HepG2 (cell line): ENCODE measurements at regions not wholly inside any gene's neighbourhood (a gene's known extent, or its start where the extent isn't known, plus 50 kb on each side); places are given as distances from the start of the nearest gene placed in this dataset.

Experiments used
- ATAC-seq: fragments of 200-7000 bp; cut with Tn5 transposase; 3 replicates; pipeline ENCODE4 v1.9.1; 2020; ENCODE audit warnings: mild to moderate bottlenecking, moderate library complexity
- BruUV-seq: library from RNA; stranded (reverse); fragments of 400-500 nt; replicated peaks from 2 replicates; lab custom pipeline; 2021; lab: Mats Ljungman, UMichigan
- CTCF ChIA-PET: fragments of 300-600 bp; formaldehyde crosslinking; extraction: SDS; loops from one replicate; lab custom pipeline; 2021; ENCODE audit warnings: low total read pairs, inconsistent platforms, low intra/inter-chr PET ratio; lab: Yijun Ruan, JAX
- POLR2A ChIA-PET: fragments of 350-600 bp; sonication (Branson Sonifier 250); formaldehyde crosslinking; loops from one replicate; lab custom pipeline; 2020; ENCODE audit warnings: antibody characterized with exemption, inconsistent platforms; lab: Yijun Ruan, JAX
- DNase-seq: peaks from one replicate; pipeline ENCODE4 v3.0.0-alpha.2; 2015; ENCODE audit warnings: low spot score
- FAIRE-seq: peaks from 3 replicates; lab custom pipeline; 2011; peaks lifted over from hg19 to GRCh38; lab: Jason Lieb, UNC
- H2AFZ ChIP-seq: one replicate; pipeline ENCODE4 v1.6.1; 2011; ENCODE audit warnings: low read length, inconsistent platforms
- H3K27ac ChIP-seq: fragments of 300-600 bp; 3 replicates; pipeline ENCODE4 v1.8.0; 2011; ENCODE audit warnings: mixed run types, mild to moderate bottlenecking, mixed read lengths, low read length, inconsistent platforms; ENCODE audit not compliant: insufficient read depth; ENCODE audit errors: extremely low read length
- H3K27me3 ChIP-seq, 2 experiments: fragments of 200-600 bp in 1 of 2; 2 replicates in 1 of 2; 3 replicates in 1 of 2; pipeline versions ENCODE4 v1.6.0 to v1.8.0; 2011; ENCODE audit warnings: low read length in 2 of 2, mild to moderate bottlenecking in 2 of 2, moderate library complexity in 2 of 2, inconsistent platforms in 1 of 2; ENCODE audit not compliant: insufficient read depth in 2 of 2, control insufficient read depth in 1 of 2
- H3K36me3 ChIP-seq, 2 experiments: fragments of 200-600 bp in 1 of 2; replicated peaks in 1 of 2; 2 replicates in 1 of 2; 3 replicates in 1 of 2; pipeline versions ENCODE4 v1.5.1 to v1.8.0; 2011; ENCODE audit warnings: low read length in 2 of 2, inconsistent platforms in 1 of 2; ENCODE audit not compliant: insufficient read depth in 2 of 2, control insufficient read depth in 1 of 2
- H3K4me1 ChIP-seq: 2 replicates; pipeline ENCODE4 v1.5.1; 2012; ENCODE audit warnings: low read length, inconsistent platforms; ENCODE audit not compliant: insufficient read depth
- H3K4me2 ChIP-seq: 2 replicates; pipeline ENCODE4 v1.6.0; 2011; ENCODE audit warnings: low read depth, low read length, inconsistent platforms
- H3K4me3 ChIP-seq, 3 experiments: fragments of 200-600 bp in 1 of 3; sonication (generic), shearing (Covaris generic) in 1 of 3; replicated peaks in 1 of 3; 2 replicates each; pipeline ENCODE4 v1.5.1; 2011 to 2016; ENCODE audit warnings: low read length in 3 of 3, inconsistent platforms in 2 of 3, low read depth in 2 of 3, mild to moderate bottlenecking in 2 of 3, control low read depth in 1 of 3, mixed read lengths in 1 of 3; ENCODE audit not compliant: insufficient read depth in 1 of 3
- H3K79me2 ChIP-seq: one replicate; pipeline ENCODE4 v1.6.1; 2011; ENCODE audit warnings: low read length, inconsistent platforms; ENCODE audit not compliant: insufficient read depth
- H3K9ac ChIP-seq: 2 replicates; pipeline ENCODE4 v1.6.0; 2011; ENCODE audit warnings: mild to moderate bottlenecking, low read depth, low read length, inconsistent platforms; ENCODE audit not compliant: insufficient read depth
- H3K9me3 ChIP-seq: 2 replicates; pipeline ENCODE4 v1.5.1; 2012; ENCODE audit warnings: mild to moderate bottlenecking, low read length
- H4K20me1 ChIP-seq: 2 replicates; pipeline ENCODE4 v1.6.0; 2011; ENCODE audit warnings: inconsistent platforms, mild to moderate bottlenecking, low read length, moderate library complexity; ENCODE audit not compliant: insufficient read depth
- CC2D1A ChIP-seq: sonication (generic); formaldehyde crosslinking; IDR thresholded peaks from 2 replicates; pipeline ENCODE4 v1.8.1; 2023; ENCODE audit warnings: mild to moderate bottlenecking, missing genetic modification reagents
- NONO ChIP-seq, 2 experiments: fragments of 450-650 bp in 1 of 2; sonication (generic) in 1 of 2; formaldehyde crosslinking in 1 of 2; IDR thresholded peaks in 1 of 2; conservative IDR thresholded peaks in 1 of 2; 2 replicates each; pipeline versions ENCODE4 v1.6.1 to v1.8.0; 2017 to 2022; ENCODE audit warnings: mild to moderate bottlenecking in 1 of 2, missing genetic modification reagents in 1 of 2, moderate library complexity in 1 of 2
- NR2F2 ChIP-seq: IDR thresholded peaks from 2 replicates; pipeline ENCODE4 v1.6.1; 2012; ENCODE audit warnings: low read depth, inconsistent platforms, borderline replicate concordance
- PCBP2 ChIP-seq: fragments of 200-400 bp; formaldehyde crosslinking; optimal IDR thresholded peaks from 2 replicates; pipeline ENCODE3; 2018; ENCODE audit warnings: low read length, low read depth; ENCODE audit not compliant: poor library complexity, severe bottlenecking
- ZMYM4 ChIP-seq: sonication (generic); formaldehyde crosslinking; IDR thresholded peaks from 2 replicates; pipeline ENCODE4 v1.8.1; 2023; ENCODE audit warnings: mild to moderate bottlenecking, missing genetic modification reagents
- WGBS: methylation state at CpG from one replicate; pipeline ENCODE4 v1.1.6; 2017; ENCODE audit warnings: low lambda C conversion rate; 5-methylcytosine and 5-hydroxymethylcytosine counted together
- in situ Hi-C: cut with HindIII; loops from 2 replicates; pipeline ENCODE4 v1.10.0; 2017; ENCODE audit warnings: low pct_unique_long_range_greater_than_20kb; ENCODE audit not compliant: extremely low pct_ligation_motif_present
- intact Hi-C: fragments of 100-400 bp; cut with micrococcal nuclease; formaldehyde crosslinking; loops from one replicate; pipeline ENCODE4 v1.10.0; 2022; ENCODE audit not compliant: unreplicated experiment
- TF ChIP-seq, protein P1 (sequence below): sonication (generic); formaldehyde crosslinking; IDR thresholded peaks from 2 replicates; pipeline ENCODE4 v1.8.0; 2022; ENCODE audit warnings: missing genetic modification reagents, mild to moderate bottlenecking, inconsistent platforms, borderline replicate concordance
- TF ChIP-seq, protein P2 (sequence below): IDR thresholded peaks from 2 replicates; pipeline ENCODE4 v1.6.1; 2016; ENCODE audit warnings: low read depth, missing genetic modification reagents, missing compliant biosample characterization
- TF ChIP-seq, protein P3 (sequence below): sonication (generic); formaldehyde crosslinking; IDR thresholded peaks from 2 replicates; pipeline ENCODE4 v1.8.0; 2023; ENCODE audit warnings: mild to moderate bottlenecking, missing genetic modification reagents
- TF ChIP-seq, protein P4 (sequence below): IDR thresholded peaks from 2 replicates; pipeline ENCODE4 v1.6.1; 2016
- TF ChIP-seq, protein P5 (sequence below), 2 experiments: IDR thresholded peaks; 2 replicates each; pipeline ENCODE4 v1.6.1; 2011 to 2012; ENCODE audit warnings: low read length in 2 of 2, borderline replicate concordance in 1 of 2, low read depth in 1 of 2, mild to moderate bottlenecking in 1 of 2, moderate library complexity in 1 of 2
- TF ChIP-seq, protein P6 (sequence below): sonication (generic); formaldehyde crosslinking; IDR thresholded peaks from 2 replicates; pipeline ENCODE4 v1.8.1; 2023; ENCODE audit warnings: mild to moderate bottlenecking, missing genetic modification reagents

DNA sequence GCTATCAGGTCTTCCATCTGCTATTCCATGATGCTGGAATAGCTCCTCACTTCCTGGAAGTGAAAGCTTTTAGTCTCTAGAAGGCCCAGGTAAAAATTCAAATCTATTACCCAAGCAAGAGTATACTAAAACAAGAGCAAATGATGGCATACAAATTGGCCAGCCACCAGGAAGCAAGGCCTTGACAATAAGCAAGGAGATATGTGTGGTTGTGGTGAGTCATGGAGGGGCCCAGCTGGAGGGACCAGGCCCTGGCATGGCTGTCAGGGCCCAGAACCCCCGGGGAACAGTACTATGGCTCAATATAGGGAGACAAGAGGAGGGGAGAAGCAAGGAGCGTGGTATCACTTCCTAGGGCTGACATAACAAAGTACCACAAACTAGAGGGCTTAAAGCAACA, 358.7 kb downstream of the RRAGC start:
- Histone ChIP-seq H3K4me3 (no peak overlapping the region), H3K27me3 (peaks cover 0 to 2% of the 10 kb centered on the region in 2 experiments; a peak in 1 of 5 replicates), H3K79me2 (no peaks in the 10 kb centered on the region), H3K27ac (no peak overlapping the region), H3K36me3 (no peaks in the 10 kb centered on the region), H2AFZ (no peak overlapping the region), H3K9ac (no peak overlapping the region), H4K20me1 (no peaks in the 10 kb centered on the region), H3K4me2 (no peak overlapping the region), H3K9me3 (no peaks in the 10 kb centered on the region), H3K4me1 (no peaks in the 10 kb centered on the region)
- no peak for DNase-seq
- CTCF ChIA-PET: no interaction called here
- ATAC-seq: no peak
- in situ Hi-C loops (no loop called here), intact Hi-C loops (no loop called here)
- FAIRE-seq: no peak
- no TSS peak for BruUV-seq
- 0% methylated on average over 2 of the region's 2 CpGs for WGBS
- POLR2A ChIA-PET: no interaction called here
- TF ChIP-seq CC2D1A (CRISPR knock-in tag) (no peak), PCBP2 (no peak), NR2F2 (no peak), ZMYM4 (CRISPR knock-in tag) (no peak), NONO (IDR thresholded peaks at IDR 0.05) (no peak), NONO (CRISPR knock-in tag; conservative IDR thresholded peaks at IDR 0.05) (no peak)
- TF ChIP-seq, protein P1, sequence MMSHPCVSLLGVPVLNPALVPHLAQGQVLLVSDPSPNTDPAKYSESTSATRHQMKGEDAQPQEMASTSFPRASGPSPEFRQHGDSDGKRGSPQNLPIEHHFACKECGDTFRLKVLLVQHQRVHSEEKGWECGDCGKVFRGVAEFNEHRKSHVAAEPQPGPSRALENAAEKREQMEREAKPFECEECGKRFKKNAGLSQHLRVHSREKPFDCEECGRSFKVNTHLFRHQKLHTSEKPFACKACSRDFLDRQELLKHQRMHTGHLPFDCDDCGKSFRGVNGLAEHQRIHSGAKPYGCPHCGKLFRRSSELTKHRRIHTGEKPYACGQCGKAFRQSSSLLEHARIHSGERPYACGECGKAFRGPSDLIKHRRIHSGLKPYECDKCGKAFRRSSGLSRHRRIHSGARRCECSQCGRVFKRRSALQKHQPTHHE (CRISPR knock-in tag): no peak
- TF ChIP-seq, protein P2, sequence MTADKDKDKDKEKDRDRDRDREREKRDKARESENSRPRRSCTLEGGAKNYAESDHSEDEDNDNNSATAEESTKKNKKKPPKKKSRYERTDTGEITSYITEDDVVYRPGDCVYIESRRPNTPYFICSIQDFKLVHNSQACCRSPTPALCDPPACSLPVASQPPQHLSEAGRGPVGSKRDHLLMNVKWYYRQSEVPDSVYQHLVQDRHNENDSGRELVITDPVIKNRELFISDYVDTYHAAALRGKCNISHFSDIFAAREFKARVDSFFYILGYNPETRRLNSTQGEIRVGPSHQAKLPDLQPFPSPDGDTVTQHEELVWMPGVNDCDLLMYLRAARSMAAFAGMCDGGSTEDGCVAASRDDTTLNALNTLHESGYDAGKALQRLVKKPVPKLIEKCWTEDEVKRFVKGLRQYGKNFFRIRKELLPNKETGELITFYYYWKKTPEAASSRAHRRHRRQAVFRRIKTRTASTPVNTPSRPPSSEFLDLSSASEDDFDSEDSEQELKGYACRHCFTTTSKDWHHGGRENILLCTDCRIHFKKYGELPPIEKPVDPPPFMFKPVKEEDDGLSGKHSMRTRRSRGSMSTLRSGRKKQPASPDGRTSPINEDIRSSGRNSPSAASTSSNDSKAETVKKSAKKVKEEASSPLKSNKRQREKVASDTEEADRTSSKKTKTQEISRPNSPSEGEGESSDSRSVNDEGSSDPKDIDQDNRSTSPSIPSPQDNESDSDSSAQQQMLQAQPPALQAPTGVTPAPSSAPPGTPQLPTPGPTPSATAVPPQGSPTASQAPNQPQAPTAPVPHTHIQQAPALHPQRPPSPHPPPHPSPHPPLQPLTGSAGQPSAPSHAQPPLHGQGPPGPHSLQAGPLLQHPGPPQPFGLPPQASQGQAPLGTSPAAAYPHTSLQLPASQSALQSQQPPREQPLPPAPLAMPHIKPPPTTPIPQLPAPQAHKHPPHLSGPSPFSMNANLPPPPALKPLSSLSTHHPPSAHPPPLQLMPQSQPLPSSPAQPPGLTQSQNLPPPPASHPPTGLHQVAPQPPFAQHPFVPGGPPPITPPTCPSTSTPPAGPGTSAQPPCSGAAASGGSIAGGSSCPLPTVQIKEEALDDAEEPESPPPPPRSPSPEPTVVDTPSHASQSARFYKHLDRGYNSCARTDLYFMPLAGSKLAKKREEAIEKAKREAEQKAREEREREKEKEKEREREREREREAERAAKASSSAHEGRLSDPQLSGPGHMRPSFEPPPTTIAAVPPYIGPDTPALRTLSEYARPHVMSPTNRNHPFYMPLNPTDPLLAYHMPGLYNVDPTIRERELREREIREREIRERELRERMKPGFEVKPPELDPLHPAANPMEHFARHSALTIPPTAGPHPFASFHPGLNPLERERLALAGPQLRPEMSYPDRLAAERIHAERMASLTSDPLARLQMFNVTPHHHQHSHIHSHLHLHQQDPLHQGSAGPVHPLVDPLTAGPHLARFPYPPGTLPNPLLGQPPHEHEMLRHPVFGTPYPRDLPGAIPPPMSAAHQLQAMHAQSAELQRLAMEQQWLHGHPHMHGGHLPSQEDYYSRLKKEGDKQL (CRISPR knock-in tag): no peak
- TF ChIP-seq, protein P3, sequence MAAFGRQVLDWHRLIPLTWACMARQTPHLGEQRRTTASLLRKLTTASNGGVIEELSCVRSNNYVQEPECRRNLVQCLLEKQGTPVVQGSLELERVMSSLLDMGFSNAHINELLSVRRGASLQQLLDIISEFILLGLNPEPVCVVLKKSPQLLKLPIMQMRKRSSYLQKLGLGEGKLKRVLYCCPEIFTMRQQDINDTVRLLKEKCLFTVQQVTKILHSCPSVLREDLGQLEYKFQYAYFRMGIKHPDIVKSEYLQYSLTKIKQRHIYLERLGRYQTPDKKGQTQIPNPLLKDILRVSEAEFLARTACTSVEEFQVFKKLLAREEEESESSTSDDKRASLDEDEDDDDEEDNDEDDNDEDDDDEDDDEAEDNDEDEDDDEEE (CRISPR knock-in tag): no peak
- TF ChIP-seq, protein P4, sequence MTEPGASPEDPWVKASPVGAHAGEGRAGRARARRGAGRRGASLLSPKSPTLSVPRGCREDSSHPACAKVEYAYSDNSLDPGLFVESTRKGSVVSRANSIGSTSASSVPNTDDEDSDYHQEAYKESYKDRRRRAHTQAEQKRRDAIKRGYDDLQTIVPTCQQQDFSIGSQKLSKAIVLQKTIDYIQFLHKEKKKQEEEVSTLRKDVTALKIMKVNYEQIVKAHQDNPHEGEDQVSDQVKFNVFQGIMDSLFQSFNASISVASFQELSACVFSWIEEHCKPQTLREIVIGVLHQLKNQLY (CRISPR knock-in tag): no peak
- TF ChIP-seq, protein P5, sequence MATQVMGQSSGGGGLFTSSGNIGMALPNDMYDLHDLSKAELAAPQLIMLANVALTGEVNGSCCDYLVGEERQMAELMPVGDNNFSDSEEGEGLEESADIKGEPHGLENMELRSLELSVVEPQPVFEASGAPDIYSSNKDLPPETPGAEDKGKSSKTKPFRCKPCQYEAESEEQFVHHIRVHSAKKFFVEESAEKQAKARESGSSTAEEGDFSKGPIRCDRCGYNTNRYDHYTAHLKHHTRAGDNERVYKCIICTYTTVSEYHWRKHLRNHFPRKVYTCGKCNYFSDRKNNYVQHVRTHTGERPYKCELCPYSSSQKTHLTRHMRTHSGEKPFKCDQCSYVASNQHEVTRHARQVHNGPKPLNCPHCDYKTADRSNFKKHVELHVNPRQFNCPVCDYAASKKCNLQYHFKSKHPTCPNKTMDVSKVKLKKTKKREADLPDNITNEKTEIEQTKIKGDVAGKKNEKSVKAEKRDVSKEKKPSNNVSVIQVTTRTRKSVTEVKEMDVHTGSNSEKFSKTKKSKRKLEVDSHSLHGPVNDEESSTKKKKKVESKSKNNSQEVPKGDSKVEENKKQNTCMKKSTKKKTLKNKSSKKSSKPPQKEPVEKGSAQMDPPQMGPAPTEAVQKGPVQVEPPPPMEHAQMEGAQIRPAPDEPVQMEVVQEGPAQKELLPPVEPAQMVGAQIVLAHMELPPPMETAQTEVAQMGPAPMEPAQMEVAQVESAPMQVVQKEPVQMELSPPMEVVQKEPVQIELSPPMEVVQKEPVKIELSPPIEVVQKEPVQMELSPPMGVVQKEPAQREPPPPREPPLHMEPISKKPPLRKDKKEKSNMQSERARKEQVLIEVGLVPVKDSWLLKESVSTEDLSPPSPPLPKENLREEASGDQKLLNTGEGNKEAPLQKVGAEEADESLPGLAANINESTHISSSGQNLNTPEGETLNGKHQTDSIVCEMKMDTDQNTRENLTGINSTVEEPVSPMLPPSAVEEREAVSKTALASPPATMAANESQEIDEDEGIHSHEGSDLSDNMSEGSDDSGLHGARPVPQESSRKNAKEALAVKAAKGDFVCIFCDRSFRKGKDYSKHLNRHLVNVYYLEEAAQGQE (IDR thresholded peaks at IDR 0.05; ENCODE audit: borderline replicate concordance in 1 of 2, low read depth in 1 of 2, low read length in 2 of 2): no peak
- TF ChIP-seq, protein P6, sequence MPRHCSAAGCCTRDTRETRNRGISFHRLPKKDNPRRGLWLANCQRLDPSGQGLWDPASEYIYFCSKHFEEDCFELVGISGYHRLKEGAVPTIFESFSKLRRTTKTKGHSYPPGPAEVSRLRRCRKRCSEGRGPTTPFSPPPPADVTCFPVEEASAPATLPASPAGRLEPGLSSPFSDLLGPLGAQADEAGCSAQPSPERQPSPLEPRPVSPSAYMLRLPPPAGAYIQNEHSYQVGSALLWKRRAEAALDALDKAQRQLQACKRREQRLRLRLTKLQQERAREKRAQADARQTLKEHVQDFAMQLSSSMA (CRISPR knock-in tag): no peak
